GM12891 (cell line): ENCODE measurements at regions not wholly inside any gene's neighbourhood (a gene's known extent, or its start where the extent isn't known, plus 50 kb on each side); places are given as distances from the start of the nearest gene placed in this dataset.
"Not testable (repeated sequence)": the region's sequence is repeated elsewhere in the genome, so short reads cannot be mapped to it uniquely, and the experiment has no call there.

Source experiments
- DNase-seq: peaks from one replicate; pipeline ENCODE4 v3.0.0; 2011; ENCODE audit warnings: low spot score; ENCODE audit not compliant: insufficient read length
- FAIRE-seq: peaks from 2 replicates; lab custom pipeline; 2011; peaks lifted over from hg19 to GRCh38; lab: Jason Lieb, UNC
- PAX5 ChIP-seq: IDR thresholded peaks from 2 replicates; pipeline ENCODE4 v1.6.1; 2011; ENCODE audit warnings: low read length, moderate library complexity, mild to moderate bottlenecking; ENCODE audit not compliant: insufficient read depth, severe bottlenecking
- POLR2A ChIP-seq: IDR thresholded peaks from 2 replicates; pipeline ENCODE4 v1.6.1; 2011; ENCODE audit warnings: low read depth, low read length, control low read depth
- POLR2AphosphoS5 ChIP-seq: IDR thresholded peaks from 2 replicates; pipeline ENCODE4 v1.6.1; 2011; ENCODE audit warnings: low read depth, low read length, control low read depth
- POU2F2 ChIP-seq: IDR thresholded peaks from 2 replicates; pipeline ENCODE4 v1.6.1; 2011; ENCODE audit warnings: low read depth, mild to moderate bottlenecking, control low read depth, low read length, moderate library complexity
- SPI1 ChIP-seq: IDR thresholded peaks from 2 replicates; pipeline ENCODE4 v1.6.1; 2011; ENCODE audit warnings: low read depth, low read length, control low read depth
- TAF1 ChIP-seq: IDR thresholded peaks from 2 replicates; pipeline ENCODE4 v1.6.1; 2011; ENCODE audit warnings: low read depth, low read length, control low read depth

DNA sequence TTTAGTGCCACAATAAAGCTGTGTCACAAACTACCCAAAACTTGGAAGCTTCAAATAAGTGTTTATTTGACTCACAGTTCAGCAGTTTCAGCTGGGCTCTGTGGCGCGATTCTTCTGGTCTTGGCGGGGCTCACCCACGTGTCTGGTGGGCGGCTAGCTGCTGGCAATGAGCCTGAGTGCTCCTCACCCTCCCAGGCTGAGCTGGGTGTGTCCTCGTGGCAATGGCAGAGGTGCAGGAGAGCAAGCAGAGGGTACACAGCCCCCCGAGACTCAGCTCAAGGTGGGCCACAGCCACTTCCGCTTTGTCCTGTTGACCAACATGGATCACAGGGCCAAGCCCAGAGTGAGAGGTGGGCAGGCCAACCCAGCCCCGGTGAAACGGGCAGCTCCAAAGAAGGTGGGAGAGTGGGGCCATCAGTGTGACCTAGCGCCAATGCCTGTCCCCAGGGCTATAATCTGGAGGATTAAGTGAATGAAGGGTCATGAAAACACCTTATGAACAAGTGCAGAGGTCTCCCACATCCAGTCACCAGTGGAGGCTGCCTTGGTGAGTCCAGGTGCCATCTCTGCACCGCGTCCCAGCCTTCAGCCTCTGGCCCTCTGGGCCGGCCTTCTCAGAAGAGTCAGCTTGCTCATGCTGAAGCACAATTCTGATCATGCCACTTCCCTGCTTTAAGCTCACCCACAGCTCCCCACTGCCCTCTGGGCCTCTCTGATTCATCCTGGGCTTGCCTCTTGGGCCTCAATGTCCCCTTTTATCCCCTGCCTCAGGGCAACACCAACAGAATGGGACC lies 74.6 kb upstream of the RTL6 start:
- DNase-seq: no peak
- TF ChIP-seq POLR2A (no peak), POLR2AphosphoS5 (no peak), SPI1 (no peak)
- FAIRE-seq: no peak

DNA sequence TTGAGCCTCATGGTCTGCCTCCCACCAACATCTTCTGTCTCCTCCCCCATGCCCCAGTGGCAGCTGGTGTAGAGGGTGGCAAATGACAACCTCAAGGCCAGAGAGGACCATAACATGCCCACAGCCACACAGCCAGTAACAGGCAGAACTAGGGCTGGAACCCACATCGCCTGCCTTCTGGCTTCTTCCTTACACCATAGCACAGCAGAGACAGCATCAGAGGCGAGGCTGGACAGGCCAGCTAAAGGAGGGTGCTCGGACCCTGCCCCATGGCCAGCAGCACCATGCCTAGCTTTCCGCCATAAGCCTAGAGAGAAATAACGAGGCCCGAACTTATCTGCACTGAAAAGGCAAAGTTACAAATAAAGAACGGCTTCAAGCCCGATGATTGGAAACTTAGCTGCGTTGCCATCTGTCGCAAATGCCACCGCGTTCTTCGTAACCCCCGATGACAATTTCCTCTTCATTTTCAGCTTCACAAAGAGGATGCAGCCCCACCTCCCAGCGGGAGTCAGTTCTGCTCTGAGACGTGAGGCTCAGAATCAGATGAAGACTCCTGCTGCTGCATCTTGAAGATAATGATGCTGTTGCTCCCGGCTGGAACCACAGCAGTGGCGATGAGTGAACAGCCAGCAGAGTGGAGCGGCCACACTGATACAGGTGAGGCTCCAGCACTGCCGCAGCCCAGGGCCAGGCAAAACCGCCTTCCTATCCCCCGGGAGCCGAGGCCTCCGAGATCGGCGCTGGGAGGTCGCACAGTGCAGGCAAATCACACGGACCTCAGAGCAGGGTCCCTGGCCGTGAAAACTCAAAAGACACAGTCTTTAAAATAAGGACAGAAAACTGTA lies 73.8 kb upstream of the RTL6 start:
- TF ChIP-seq POLR2A (no peak), POU2F2 (no peak), TAF1 (no peak), PAX5 (no peak), POLR2AphosphoS5 (no peak), SPI1 (no peak)
- DNase-seq (no peak), FAIRE-seq (no peak)

DNA sequence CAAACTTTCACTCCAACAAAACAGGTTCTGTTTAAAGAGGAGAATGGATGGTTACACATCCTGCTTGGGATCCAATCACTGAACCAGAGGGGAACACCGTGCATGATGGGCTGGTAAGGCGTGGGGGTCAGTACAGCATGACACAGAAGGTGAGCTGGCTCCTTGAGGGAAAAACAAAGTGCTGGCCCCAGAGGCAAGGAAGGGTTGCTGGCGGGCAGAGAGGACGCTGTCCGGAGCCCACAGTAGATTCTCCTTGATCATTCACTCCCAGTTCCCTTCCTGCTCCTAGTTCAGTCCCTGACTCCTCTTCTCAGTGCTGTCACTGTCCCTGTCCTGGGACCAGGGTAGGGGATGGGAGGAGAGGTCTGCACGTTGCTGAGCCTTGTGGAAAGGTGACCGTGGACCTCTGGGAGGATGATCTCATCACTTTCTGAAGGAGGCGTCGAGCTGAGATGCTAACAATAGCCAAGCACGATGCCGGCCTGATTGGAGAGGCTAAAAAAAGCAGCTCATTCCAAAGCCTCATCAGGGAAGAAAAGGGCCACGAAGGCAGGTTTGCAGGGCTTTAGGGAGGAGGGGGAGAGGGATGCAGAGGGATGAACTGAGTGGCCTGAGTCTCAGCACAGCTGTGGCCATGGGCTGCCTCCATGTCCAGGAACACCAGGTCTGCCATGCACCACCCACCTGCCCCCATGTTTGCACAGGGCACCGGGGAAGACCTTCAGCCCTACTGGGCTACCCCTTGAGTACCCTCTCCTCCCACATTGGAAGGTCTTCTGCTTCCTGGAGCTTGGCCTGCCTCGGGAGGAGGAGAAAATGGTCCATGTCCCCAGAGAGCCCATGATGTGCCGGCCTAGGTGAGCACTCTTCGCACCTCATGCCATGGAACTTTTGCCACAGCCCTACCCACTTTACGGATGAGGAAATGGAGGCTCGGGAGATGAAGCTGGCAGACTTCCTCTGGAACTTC lies 72.7 kb upstream of the RTL6 start:
- FAIRE-seq (no peak), DNase-seq (no peak)
- TF ChIP-seq POU2F2 (no peak), PAX5 (no peak), SPI1 (no peak), POLR2AphosphoS5 (no peak), TAF1 (no peak)

DNA sequence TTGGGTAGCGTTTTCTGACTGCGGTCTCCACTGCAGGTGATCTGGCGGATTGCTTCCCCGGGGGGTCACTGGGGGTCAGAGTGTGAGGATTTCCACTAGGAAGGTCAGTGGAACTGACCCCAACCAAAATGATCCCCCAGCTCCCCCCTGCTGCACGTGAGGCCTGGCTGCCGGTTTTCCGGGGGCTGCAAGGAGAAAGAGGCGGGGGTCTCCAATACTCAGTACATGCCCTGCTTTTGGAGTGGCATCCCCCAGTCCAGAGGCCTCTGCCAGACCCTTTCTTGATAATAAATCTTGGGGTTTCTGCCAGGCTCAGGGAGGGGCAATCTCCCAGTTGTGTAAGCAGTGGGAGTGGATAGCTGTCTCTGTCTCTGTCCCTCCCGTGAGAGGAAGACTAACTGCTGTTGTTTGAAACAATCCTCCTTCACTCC lies 71.5 kb upstream of the RTL6 start:
- DNase-seq (no peak), FAIRE-seq (no peak)
- TF ChIP-seq POLR2A (no peak), TAF1 (no peak), SPI1 (no peak), POU2F2 (no peak), PAX5 (no peak), POLR2AphosphoS5 (no peak)

DNA sequence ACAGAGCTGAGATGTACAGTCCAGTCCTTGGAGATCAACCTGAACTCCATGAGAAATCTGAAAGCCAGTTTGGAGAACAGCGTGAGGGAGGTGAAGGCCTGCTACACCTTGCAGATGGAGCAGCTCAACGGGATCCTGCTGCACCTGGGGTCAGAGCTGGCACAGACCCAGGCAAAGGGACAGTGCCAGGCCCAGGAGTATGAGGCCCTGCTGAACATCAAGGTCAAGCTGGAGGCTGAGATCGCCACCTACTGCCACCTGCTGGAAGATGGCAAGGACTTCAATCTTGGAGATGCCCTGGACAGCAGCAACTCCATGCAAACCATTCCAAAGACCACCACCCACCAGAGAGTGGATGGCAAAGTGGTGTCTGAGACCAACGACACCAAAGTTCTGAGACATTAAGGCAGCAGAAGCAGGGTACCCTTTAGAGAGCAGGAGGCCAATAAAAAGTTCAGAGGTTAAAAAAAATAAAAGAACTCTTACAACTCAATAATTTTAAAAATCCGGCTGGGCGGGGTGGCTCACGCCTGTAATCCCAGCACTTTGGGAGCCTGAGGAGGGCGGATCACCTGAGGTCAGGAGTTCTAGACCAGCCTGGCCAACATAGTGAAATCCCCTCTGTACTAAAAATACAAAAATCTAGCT lies 69.9 kb upstream of the RTL6 start:
- no peak for DNase-seq
- TF ChIP-seq POU2F2: no peak
- no peak for TF ChIP-seq POLR2AphosphoS5
- no peak for TF ChIP-seq TAF1
- TF ChIP-seq POLR2A: no peak
- TF ChIP-seq PAX5: no peak
- no peak for TF ChIP-seq SPI1
- FAIRE-seq: peak; percentile 85

DNA sequence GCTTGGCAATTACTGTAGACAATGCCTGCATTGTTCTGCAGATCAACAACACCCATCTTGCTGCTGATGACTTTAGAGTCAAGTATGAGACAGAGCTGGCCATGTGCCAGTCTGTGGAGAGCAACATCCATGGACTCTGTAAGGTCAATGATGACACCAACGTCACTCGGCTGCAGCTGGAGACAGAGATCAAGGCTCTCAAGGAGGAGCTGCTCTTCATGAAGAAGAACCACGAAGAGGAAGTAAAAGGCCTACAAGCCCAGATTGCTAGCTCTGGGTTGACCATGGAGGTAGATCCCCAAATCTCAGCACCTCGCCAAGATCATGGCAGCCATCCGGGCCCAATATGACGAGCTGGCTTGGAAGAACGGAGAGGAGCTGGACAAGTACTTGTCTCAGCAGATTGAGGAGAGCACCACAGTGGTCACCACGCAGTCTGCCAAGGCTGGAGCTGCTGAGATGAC lies 69.4 kb upstream of the RTL6 start:
- DNase-seq, FAIRE-seq: not testable (repeated sequence)

DNA sequence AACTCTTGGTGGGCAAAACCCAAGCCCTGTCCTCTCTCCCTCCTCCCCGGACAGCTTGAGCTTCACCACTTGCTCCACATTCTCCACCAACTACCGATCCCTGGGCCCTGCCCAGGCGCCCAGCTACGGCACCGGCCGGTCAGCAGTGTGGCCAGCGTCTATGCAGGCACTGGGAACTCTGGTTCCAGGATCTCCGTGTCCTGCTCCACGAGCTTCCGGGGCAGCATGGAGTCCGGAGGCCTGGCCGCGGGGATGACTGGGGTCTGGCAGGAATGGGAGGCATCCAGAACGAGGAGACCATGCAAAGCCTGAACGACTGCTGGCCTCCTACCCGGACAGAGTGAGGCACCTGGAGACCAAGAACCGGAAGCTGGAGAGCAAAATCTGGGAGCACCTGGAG lies 68.9 kb upstream of the RTL6 start:
- FAIRE-seq: no peak
- no peak for DNase-seq
- TF ChIP-seq POU2F2 (no peak), TAF1 (no peak), POLR2AphosphoS5 (no peak), PAX5 (no peak), SPI1 (no peak), POLR2A (no peak)

DNA sequence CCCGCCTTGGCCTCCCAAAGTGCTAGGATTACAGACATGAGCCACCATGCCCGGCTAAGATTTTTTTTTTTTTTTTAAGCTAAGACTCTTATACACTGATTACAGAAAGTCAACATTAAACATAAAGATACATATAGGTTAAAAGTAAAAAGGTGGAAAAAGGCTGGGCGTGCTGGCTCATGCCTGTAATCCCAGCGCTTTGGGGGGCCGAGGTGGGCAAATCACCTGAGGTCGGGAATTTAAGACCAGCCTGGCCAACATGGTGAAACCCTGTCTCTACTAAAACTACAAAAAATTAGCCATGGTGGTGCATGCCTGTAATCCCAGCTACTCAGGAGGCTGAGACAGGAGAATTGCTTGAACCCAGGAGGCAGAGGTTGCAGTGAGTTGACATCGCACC lies 64.6 kb upstream of the RTL6 start:
- DNase-seq, FAIRE-seq: not testable (repeated sequence)

DNA sequence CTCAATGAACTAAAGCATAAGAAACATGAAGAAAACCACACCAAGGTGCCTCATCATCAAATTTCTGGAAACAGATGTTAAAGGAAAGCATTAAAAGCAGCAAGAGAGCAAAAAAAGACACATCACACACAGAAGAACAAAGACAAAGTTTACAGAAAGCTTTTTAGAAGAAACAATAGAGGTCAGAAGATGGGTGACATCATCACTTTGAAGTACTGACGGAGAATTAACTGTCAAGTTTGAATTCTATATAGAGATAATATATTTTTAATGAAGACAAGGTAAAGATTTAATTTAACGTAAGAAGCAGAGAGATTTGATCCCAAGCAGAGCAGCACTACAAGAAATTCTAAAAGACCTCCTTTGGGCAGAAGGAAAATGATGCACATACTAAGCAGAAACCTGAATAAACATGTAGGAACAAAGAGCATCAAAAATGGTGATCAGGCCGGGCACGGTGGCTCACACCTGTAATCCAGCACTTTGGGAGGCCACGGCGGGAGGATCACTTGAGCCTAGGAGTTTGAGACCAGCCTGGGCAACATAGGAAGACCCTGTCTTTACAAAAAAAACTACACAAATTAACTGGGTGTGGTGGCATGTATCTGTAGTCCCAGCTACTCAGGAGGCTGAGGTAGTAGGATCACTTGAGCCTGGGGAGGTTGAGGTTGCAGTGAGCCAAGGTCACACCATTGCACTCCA lies 63.3 kb upstream of the RTL6 start:
- FAIRE-seq (no peak), DNase-seq (no peak)
- TF ChIP-seq POLR2A: no peak

DNA sequence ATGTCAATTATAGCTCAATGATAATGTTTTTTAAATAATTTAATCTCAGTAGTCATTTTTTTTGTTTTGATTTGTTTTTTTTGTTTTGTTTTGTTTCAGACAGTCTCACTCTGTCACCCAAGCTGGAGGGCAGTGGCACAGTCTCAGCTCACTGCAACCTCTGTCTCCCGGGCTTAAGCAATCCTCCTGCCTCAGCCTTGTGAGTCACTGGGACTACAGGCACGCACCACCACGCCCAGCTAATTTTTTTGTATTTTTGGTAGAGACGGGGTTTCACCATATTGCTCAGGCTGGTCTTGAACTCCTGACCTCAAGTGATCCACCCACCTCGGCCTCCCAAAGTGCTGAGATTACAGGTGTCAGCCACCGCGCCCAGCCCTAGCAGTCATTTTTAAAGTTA lies 60.6 kb upstream of the RTL6 start:
- FAIRE-seq: not testable (repeated sequence)

DNA sequence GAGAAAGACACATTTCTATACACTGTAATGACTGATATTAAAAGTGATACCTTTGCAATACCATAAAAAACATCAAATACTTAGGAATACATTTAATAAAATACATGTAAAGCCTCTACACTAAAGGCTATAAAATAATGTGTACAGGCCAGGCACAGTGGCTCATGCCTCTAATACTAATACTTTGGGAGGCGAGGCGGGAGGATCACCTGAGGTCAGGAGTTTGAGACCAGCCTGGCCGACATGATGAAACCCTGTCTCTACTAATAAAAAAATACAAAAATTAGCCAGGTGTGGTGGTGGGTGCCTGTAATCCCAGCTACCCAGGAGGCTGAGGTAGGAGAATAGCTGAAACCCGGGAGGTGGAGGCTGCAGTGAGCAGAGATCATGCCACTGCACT lies 59.8 kb upstream of the RTL6 start:
- FAIRE-seq, DNase-seq: not testable (repeated sequence)

More for the DNA sequence above, 60.6 kb upstream of the RTL6 start:
- DNase-seq: not testable (repeated sequence)
